ENCODE measurements at regions not wholly inside any gene's neighbourhood (a gene's known extent, or its start where the extent isn't known, plus 50 kb on each side); places are given as distances from the start of the nearest gene placed in this dataset.

DNA sequence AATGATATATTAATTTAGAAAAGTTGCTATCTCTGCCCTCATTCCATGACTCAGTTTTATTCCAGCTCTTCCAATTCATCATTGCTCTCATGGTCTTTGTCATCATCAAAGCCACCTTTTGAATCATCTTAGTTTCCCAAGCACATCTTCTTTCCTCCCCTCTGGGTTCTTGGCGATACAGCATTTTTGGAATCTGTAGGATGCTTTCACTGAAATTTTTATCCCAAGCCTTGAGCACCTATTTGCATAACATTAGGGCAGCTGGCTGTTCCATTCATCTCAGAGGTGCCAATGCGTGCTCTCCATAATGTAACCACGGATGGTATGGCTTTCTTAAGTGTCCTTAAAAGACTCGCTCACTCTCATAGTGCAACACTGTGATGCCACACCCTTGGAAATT is 100.4 kb downstream of the SNX5 start:
- no peak overlapping the region for H3K4me2 ChIP-seq (ENCODE audit: low read length)
- H3K9me3 ChIP-seq (ENCODE audit: low read length) = no peaks in the 10 kb centered on the region
- no peaks in the 10 kb centered on the region for H3K27me3 ChIP-seq (ENCODE audit: insufficient read depth, low read depth, low read length)
- no peaks in the 10 kb centered on the region for H3F3A ChIP-seq (ENCODE audit: insufficient read depth, low read length, poor library complexity, severe bottlenecking)
- no peak overlapping the region for H3K9ac ChIP-seq (ENCODE audit: low read length)
- TF ChIP-seq, protein P1, sequence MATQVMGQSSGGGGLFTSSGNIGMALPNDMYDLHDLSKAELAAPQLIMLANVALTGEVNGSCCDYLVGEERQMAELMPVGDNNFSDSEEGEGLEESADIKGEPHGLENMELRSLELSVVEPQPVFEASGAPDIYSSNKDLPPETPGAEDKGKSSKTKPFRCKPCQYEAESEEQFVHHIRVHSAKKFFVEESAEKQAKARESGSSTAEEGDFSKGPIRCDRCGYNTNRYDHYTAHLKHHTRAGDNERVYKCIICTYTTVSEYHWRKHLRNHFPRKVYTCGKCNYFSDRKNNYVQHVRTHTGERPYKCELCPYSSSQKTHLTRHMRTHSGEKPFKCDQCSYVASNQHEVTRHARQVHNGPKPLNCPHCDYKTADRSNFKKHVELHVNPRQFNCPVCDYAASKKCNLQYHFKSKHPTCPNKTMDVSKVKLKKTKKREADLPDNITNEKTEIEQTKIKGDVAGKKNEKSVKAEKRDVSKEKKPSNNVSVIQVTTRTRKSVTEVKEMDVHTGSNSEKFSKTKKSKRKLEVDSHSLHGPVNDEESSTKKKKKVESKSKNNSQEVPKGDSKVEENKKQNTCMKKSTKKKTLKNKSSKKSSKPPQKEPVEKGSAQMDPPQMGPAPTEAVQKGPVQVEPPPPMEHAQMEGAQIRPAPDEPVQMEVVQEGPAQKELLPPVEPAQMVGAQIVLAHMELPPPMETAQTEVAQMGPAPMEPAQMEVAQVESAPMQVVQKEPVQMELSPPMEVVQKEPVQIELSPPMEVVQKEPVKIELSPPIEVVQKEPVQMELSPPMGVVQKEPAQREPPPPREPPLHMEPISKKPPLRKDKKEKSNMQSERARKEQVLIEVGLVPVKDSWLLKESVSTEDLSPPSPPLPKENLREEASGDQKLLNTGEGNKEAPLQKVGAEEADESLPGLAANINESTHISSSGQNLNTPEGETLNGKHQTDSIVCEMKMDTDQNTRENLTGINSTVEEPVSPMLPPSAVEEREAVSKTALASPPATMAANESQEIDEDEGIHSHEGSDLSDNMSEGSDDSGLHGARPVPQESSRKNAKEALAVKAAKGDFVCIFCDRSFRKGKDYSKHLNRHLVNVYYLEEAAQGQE (IDR thresholded peaks at IDR 0.05; ENCODE audit: borderline replicate concordance) = no peak
- no peak for TF ChIP-seq EZH2 (IDR thresholded peaks at IDR 0.05; ENCODE audit: borderline replicate concordance, insufficient read depth, low read length, poor library complexity, severe bottlenecking)
- no peak for TF ChIP-seq EP300 (conservative IDR thresholded peaks at IDR 0.05; ENCODE audit: poor library complexity, severe bottlenecking)
- H3K4me3 ChIP-seq (ENCODE audit: low read length) = no peak overlapping the region
- no peaks in the 10 kb centered on the region for H3K36me3 ChIP-seq (ENCODE audit: insufficient read depth, low read length)
- no peaks in the 10 kb centered on the region for H3K9me2 ChIP-seq (ENCODE audit: insufficient read depth, low read length)
- H4K20me1 ChIP-seq (ENCODE audit: insufficient read depth) = no peaks in the 10 kb centered on the region
- H3K79me2 ChIP-seq (replicated peaks; ENCODE audit: insufficient read depth, low read length) = no peaks in the 10 kb centered on the region
- no peak overlapping the region for H2AFZ ChIP-seq (ENCODE audit: low read depth, low read length)
- no peak overlapping the region for H3K27ac ChIP-seq (ENCODE audit: low read length)

DNA sequence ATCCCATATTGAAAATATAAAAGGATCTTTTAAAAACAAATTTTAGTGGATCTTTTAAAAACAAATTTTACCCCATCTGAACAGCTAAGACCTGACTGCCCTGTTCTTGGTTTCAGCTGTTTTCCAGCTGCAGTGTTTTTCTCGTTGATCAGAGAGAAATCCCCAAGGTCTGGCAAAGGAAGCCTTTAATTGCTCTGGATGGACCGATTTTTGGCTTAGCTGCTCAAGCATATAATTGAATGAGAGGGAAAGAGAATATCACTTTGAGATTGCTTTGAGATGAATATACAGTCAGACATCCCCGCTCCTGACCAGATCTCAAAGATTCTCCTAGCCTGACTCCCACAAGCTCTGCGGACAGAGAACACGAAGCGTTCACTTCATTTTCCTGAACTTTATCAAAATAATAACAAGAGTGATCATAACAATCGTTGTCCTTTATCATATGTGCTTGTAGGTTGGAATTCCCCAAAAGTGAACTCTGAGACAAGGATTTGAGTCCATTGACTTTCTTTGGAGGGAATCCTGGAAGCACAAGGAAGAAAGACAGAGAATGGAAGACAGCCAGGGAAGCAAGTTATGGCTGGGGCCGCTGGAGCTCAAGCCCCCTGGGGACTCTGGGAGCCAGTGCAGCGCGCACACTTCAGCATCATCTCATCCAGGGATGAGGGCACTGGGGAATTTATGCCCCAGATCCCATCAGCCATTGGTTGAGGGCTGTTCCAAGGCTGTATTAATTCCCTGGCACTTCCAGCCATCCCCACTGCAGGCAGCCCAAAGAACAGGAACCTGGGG is 101.3 kb downstream of the SNX5 start:
- H3K27me3 ChIP-seq (ENCODE audit: insufficient read depth, low read depth, low read length) = no peaks in the 10 kb centered on the region
- no peak overlapping the region for H2AFZ ChIP-seq (ENCODE audit: low read depth, low read length)
- H3K36me3 ChIP-seq (ENCODE audit: insufficient read depth, low read length) = no peaks in the 10 kb centered on the region
- H3K27ac ChIP-seq (ENCODE audit: low read length) = no peak overlapping the region
- H3K79me2 ChIP-seq (replicated peaks; ENCODE audit: insufficient read depth, low read length) = no peaks in the 10 kb centered on the region
- TF ChIP-seq CTCF (IDR thresholded peaks at IDR 0.05; ENCODE audit: poor library complexity, severe bottlenecking) (no peak), RAD21 (conservative IDR thresholded peaks at IDR 0.05) (no peak), EZH2 (IDR thresholded peaks at IDR 0.05; ENCODE audit: borderline replicate concordance, insufficient read depth, low read length, poor library complexity, severe bottlenecking) (no peak), SMC3 (conservative IDR thresholded peaks at IDR 0.05; ENCODE audit: poor library complexity) (no peak), POLR2AphosphoS5 (IDR thresholded peaks at IDR 0.05) (no peak), EP300 (conservative IDR thresholded peaks at IDR 0.05; ENCODE audit: poor library complexity, severe bottlenecking) (no peak), MXI1 (conservative IDR thresholded peaks at IDR 0.05; ENCODE audit: poor library complexity, severe bottlenecking) (no peak), TAF1 (IDR thresholded peaks at IDR 0.05; ENCODE audit: low read depth) (no peak)
- TF ChIP-seq, protein P1 (IDR thresholded peaks at IDR 0.05; ENCODE audit: borderline replicate concordance) = no peak
- H3K9me3 ChIP-seq (ENCODE audit: low read length) = no peaks in the 10 kb centered on the region
- no peak overlapping the region for H3K9ac ChIP-seq (ENCODE audit: low read length)
- no peak overlapping the region for H3K4me3 ChIP-seq (ENCODE audit: low read length)
- no peaks in the 10 kb centered on the region for H3F3A ChIP-seq (ENCODE audit: insufficient read depth, low read length, poor library complexity, severe bottlenecking)
- no peaks in the 10 kb centered on the region for H3K9me2 ChIP-seq (ENCODE audit: insufficient read depth, low read length)
- no peaks in the 10 kb centered on the region for H4K20me1 ChIP-seq (ENCODE audit: insufficient read depth)
- no peak overlapping the region for H3K4me2 ChIP-seq (ENCODE audit: low read length)

Data from neural cell (in vitro differentiated cells).